Suprapubic skin (tissue), 4 donors: ENCODE measurements at regions not wholly inside any gene's neighbourhood (a gene's known extent, or its start where the extent isn't known, plus 50 kb on each side); places are given as distances from the start of the nearest gene placed in this dataset.

Experiments used
- CTCF ChIP-seq, 2 donors: fragments of 200-600 bp in 1 of 2; fragments of 450-650 bp in 1 of 2; sonication (generic) in 1 of 2; IDR thresholded peaks; one replicate each; pipeline ENCODE4 v1.5.1; 2016 to 2019; ENCODE audit warnings: antibody characterized with exemption in 2 of 2, mild to moderate bottlenecking in 1 of 2, moderate library complexity in 1 of 2
- EP300 ChIP-seq: sonication (generic); formaldehyde crosslinking; IDR thresholded peaks from one replicate; pipeline ENCODE4 v1.6.1; 2017; ENCODE audit warnings: antibody characterized with exemption
- POLR2A ChIP-seq, 2 donors: fragments of 450-650 bp; IDR thresholded peaks; one replicate each; pipeline ENCODE4 v1.6.1; 2017; ENCODE audit warnings: antibody characterized with exemption in 2 of 2, mild to moderate bottlenecking in 2 of 2, moderate library complexity in 2 of 2
- POLR2AphosphoS5 ChIP-seq, 3 donors: sonication (generic); formaldehyde crosslinking; IDR thresholded peaks; one replicate each; pipeline ENCODE4 v1.6.1; 2017; ENCODE audit warnings: antibody characterized with exemption in 3 of 3

- TF ChIP-seq POLR2A (IDR thresholded peaks at IDR 0.05), result no peak
- no peak for TF ChIP-seq CTCF (IDR thresholded peaks at IDR 0.05)
- no peak for TF ChIP-seq EP300
- TF ChIP-seq POLR2AphosphoS5 (IDR thresholded peaks at IDR 0.05), result no peak
Observed at GRCh38 chrX:66876776-66877175, 237.9 kb upstream of the EDA2R start.
